Activated T-cell treated with anti-CD3 and anti-CD28 coated beads, Interleukin-2, amount 50 U/mL, for 72 hours (primary cell): ENCODE measurements at regions not wholly inside any gene's neighbourhood (a gene's known extent, or its start where the extent isn't known, plus 50 kb on each side); places are given as distances from the start of the nearest gene placed in this dataset.

Experiments used
- ATAC-seq, 2 donors: fragments of 150-1000 bp; cut with Tn5 transposase; replicated peaks in 1 of 2; 2 replicates each; pipeline ENCODE4 v1.10.0; 2021; ENCODE audit warnings: moderate library complexity in 2 of 2, mild to moderate bottlenecking in 1 of 2
- DNase-seq, 2 donors: peaks; one replicate each; pipeline ENCODE4 v3.0.0; 2021 to 2022; ENCODE audit warnings: mixed read lengths in 1 of 2
- H3K27ac Mint-ChIP-seq: one replicate; pipeline ENCODE4 v1.8.0; 2022; ENCODE audit warnings: mild to moderate bottlenecking, moderate library complexity, mixed read lengths
- H3K27me3 Mint-ChIP-seq: one replicate; pipeline ENCODE4 v1.8.0; 2022; ENCODE audit warnings: low read depth, mixed read lengths
- H3K36me3 Mint-ChIP-seq, 2 donors: one replicate each; pipeline ENCODE4 v1.8.0; 2022; ENCODE audit warnings: mixed read lengths in 2 of 2, mild to moderate bottlenecking in 1 of 2; ENCODE audit not compliant: insufficient read depth in 2 of 2
- H3K4me1 Mint-ChIP-seq: one replicate; pipeline ENCODE4 v1.8.0; 2022; ENCODE audit warnings: low read depth, mixed read lengths
- H3K4me3 Mint-ChIP-seq, 2 donors: one replicate each; pipeline ENCODE4 v1.8.0; 2022; ENCODE audit warnings: mild to moderate bottlenecking in 2 of 2, mixed read lengths in 2 of 2, moderate library complexity in 2 of 2
- H3K9me3 Mint-ChIP-seq, 2 donors: one replicate each; pipeline ENCODE4 v1.8.0; 2022; ENCODE audit warnings: mixed read lengths in 2 of 2

DNA sequence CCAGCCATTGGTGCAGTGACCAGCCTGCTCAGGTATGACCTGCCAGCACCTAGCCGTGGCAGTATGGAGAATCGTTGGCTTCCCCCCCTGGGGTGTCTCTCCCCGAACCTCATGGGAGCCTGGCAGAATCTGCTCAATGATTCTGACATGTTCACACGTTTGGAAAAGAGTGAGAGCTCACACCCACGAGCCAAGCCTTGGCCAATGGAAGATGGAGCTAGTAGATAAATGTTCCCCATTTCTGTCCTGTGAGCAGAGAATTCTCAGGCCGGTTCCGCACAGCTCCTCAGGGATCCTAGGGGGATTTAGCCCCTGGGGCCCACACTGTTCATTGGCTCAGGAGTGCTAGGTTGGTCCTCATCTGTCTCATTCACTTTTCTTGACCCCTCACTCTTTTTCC, 128.4 kb downstream of the RCN1 start:
- Mint-ChIP-seq H3K9me3 (no peaks in the 10 kb centered on the region), H3K27me3 (no peaks in the 10 kb centered on the region), H3K27ac (no peak overlapping the region), H3K4me3 (no peak overlapping the region), H3K36me3 (no peaks in the 10 kb centered on the region), H3K4me1 (no peaks in the 10 kb centered on the region)
- ATAC-seq (no peak), DNase-seq (no peak)

DNA sequence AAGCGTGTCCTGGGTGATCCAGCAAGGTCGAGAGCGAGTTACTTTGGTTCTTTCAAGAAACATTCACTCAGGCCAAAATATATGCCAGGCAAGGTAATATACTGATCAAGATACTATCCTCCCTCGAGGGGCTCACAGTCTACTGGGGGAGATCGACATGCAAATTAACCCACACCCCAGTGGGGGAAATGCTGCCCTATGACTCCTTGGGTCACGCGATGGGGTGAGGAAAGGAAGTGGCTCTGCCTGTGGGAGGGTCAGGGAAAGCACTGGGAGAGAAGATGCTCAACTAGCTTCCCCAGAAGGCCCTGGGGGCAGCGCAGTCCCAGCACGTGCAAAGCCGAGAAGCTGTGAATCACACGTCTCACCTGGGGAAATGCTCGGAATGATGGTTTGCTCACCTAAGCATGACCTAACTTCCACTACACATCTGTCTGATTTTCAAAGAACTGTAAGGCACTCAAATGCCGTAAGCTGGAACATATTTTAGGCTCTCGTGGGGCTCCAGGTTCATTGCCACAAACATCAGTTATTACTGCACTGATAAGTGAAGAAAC, 130.7 kb downstream of the RCN1 start:
- Mint-ChIP-seq H3K27me3 (no peaks in the 10 kb centered on the region), H3K4me3 (no peak overlapping the region), H3K27ac (no peak overlapping the region), H3K4me1 (no peaks in the 10 kb centered on the region), H3K9me3 (no peaks in the 10 kb centered on the region), H3K36me3 (no peaks in the 10 kb centered on the region)
- ATAC-seq: no peak
- DNase-seq: no peak

DNA sequence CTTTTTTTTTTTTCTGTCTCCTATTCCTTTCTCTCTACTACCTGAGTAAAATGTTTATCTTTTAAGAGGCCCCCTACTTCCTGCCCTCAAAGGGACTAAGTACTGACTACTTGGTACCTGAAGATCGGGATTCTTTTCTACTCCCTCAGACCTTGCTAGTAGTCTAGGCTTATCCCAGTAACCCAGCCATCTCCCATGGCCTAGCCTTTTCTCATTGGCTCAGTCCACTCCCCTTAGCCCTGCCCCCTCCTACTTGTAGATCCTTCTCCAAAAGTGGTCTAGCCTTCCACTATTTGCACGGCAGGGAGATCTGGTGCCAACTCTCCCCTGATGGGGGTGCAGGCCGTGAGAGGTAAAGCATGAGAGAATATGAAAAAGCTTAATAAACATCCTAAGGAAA, 133.7 kb downstream of the RCN1 start:
- Mint-ChIP-seq H3K27me3 (no peaks in the 10 kb centered on the region), H3K4me3 (no peak overlapping the region), H3K4me1 (no peaks in the 10 kb centered on the region), H3K9me3 (peaks cover 0 to 2% of the 10 kb centered on the region in 2 donors), H3K36me3 (no peaks in the 10 kb centered on the region), H3K27ac (no peak overlapping the region)
- ATAC-seq (no peak), DNase-seq (no peak)

DNA sequence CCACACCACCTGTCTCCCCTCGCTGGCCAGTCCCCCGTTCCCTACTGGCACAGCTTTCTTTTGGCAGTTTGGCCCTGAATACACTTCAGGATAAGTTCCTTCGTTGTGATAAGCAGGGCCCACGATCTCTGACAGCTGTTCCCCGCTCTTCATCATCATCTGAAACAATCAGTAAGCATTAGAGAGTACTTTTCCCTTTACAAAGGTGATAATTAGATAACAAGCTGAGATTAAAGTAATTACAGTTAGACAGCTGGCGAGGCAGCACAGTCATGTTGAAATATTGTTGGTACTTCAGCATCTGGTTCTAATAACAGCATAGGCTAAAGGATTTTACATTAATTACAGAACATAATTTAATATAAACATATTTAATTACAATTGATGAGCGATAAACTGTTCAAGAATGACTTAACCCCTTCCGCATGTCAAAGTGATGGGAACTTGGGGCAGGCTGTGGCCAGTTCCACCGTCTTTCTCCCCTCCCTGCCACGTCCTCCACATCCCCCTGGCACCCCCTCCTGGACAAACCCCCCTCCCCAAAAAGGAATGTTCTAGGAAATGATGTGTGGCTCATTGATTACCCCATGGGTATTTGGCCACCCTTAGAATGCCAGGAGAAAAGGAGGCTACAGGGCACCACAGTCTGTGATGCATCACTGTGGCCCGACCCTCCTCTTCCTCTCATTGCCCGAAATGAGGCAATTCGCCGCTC, 134.9 kb downstream of the RCN1 start:
- no peak overlapping the region for H3K27ac Mint-ChIP-seq
- no peaks in the 10 kb centered on the region for H3K36me3 Mint-ChIP-seq
- H3K9me3 Mint-ChIP-seq: peaks cover 0 to 2% of the 10 kb centered on the region in 2 donors
- H3K27me3 Mint-ChIP-seq: no peaks in the 10 kb centered on the region
- no peaks in the 10 kb centered on the region for H3K4me1 Mint-ChIP-seq
- no peak for ATAC-seq
- no peak for DNase-seq
- no peak overlapping the region for H3K4me3 Mint-ChIP-seq

DNA sequence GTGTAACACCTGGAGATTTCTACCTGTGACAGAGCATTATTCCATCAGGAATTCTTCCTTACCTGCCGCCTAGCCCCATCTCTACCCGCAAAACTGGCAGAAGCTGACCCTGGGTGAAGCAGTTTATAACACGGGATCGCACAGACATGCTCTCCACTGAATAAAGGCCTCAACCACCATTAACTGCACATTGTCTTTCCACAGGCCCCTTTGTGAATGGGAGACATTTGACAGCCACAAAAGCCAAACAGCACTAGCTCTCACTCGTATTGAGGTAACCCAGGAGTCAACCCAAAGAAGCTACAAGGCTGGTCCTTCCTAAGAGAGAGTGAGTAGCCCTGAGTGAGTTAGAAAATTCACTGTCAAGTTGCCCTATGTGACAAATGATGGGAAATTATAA, 135.6 kb downstream of the RCN1 start:
- no peaks in the 10 kb centered on the region for H3K27me3 Mint-ChIP-seq

DNA sequence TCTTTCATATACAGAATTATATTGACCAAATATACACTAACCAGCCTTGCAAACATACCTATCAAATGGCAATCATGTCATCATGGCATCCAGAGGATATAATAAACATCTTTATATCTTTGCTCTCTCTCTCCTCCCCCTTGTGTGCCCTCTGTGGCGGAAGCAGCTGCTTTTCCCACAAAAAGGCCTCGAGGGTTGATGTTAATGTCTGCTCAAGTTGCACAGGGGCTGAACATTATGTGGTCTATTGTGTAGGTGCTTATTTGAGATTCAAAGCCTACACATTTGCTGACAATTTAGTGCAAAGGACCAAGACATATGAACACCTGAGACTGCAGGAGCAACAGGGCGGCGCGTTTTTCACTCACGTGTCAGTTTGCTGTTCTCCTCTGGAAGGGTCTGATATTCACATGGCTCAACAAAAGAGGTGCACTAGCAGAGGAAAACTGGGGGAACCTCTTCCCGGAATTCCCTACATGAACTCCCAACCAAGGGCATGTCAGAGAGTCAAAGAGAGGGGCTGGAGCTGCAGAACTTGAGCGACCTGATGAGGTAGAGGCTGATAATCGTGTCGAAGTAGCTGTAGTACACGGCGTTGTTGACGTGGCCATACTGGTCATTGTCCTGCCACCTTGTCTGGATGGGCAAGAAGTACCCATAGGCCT, 138.8 kb downstream of the RCN1 start:
- ATAC-seq: no peak
- no peaks in the 10 kb centered on the region for H3K36me3 Mint-ChIP-seq

More for the DNA sequence above, 135.6 kb downstream of the RCN1 start:
- H3K4me3 Mint-ChIP-seq: no peak overlapping the region
- H3K4me1 Mint-ChIP-seq: no peaks in the 10 kb centered on the region
- peaks cover 0 to 2% of the 10 kb centered on the region in 2 donors for H3K9me3 Mint-ChIP-seq
- no peaks in the 10 kb centered on the region for H3K36me3 Mint-ChIP-seq
- ATAC-seq (no peak), DNase-seq (no peak)
- no peak overlapping the region for H3K27ac Mint-ChIP-seq

DNA sequence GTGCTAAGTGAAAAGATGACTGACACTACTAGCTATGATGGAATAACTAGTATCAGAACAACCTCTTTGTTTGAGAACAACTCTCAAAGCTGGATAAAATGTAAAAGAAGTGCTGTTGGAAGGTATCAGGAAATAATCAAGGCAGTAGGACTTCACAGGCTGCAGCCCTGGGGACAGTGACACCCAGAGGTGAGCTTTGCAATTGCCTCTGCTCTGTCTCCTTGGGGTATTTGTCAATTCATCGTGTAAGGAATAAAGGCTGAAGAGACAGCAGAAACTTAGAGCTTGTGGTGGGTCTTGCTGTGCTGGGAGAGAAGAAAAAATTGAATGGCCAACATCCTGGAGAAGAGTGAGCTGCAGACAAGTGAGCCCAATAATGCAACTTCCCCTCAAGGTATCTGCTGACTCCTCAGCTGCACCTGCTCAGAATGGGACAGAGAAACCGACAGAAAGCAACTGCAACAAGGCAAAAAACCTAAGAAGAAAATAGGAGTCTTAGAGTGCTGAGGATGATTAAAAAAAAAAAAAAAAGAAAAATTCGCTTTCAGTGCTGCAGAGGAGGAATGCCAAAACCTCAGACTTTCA, 141.1 kb downstream of the RCN1 start:
- Mint-ChIP-seq H3K9me3 (peaks cover 0 to 2% of the 10 kb centered on the region in 2 donors), H3K4me1 (no peaks in the 10 kb centered on the region), H3K36me3 (no peaks in the 10 kb centered on the region), H3K4me3 (no peak overlapping the region), H3K27ac (no peak overlapping the region), H3K27me3 (peaks cover 34% of the 10 kb centered on the region)
- DNase-seq: peak; percentile 23 to 31
- peak in 1 of 2 donors; percentile 47 for ATAC-seq

More for the DNA sequence above, 138.8 kb downstream of the RCN1 start:
- Mint-ChIP-seq H3K4me3 (no peak overlapping the region), H3K9me3 (peaks cover 0 to 2% of the 10 kb centered on the region in 2 donors), H3K27me3 (peaks cover 15% of the 10 kb centered on the region), H3K27ac (no peak overlapping the region), H3K4me1 (no peaks in the 10 kb centered on the region)
- no peak for DNase-seq

DNA sequence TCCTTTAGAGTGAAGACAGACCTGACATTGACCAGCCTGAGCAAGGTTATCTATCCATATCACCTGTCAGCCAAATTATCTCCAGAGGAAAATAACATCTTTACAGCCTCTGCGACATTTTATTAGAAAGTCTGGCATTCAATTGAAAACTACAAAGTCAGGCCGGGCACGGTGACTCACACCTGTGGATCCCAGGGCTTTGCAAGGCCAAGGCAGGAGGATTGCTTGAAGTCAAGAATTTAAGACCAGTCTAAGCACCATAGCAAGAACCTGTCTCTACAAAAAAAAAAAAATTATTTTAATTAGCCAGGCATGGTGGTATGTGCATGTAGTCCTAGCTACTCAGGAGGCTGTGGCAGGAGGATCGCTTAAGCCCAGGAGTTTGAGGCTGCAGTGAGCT, 141.6 kb downstream of the RCN1 start:
- H3K27ac Mint-ChIP-seq: no peak overlapping the region

DNA sequence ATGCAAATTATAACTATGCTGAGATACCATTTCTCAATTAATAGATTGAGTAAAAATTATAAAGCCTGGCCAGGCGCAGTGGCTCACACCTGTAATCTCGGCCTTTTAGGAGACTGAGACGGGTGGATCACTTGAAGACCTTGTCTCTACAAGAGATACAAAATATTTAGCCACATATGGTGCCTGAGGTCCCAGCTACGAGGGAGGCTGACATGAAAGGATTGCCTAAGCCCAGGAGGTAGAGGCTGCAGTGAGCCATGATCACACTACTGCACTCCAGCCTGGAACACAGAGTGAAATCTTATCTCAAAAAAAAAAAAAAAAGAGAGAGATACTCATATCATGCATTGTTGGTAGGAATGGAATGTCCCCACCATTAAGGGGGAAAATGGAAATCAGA, 142.4 kb downstream of the RCN1 start:
- Mint-ChIP-seq H3K27ac (no peak overlapping the region), H3K27me3 (peaks cover 42% of the 10 kb centered on the region), H3K36me3 (no peaks in the 10 kb centered on the region), H3K4me3 (no peak overlapping the region), H3K4me1 (no peaks in the 10 kb centered on the region), H3K9me3 (peaks cover 0 to 1% of the 10 kb centered on the region in 2 donors)
- no peak for ATAC-seq
- no peak for DNase-seq

More for the DNA sequence above, 141.6 kb downstream of the RCN1 start:
- peaks cover 39% of the 10 kb centered on the region for H3K27me3 Mint-ChIP-seq
- H3K4me1 Mint-ChIP-seq: no peaks in the 10 kb centered on the region
- ATAC-seq: no peak
- no peak overlapping the region for H3K4me3 Mint-ChIP-seq
- no peak for DNase-seq
- H3K36me3 Mint-ChIP-seq: no peaks in the 10 kb centered on the region
- H3K9me3 Mint-ChIP-seq: peaks cover 0 to 2% of the 10 kb centered on the region in 2 donors

DNA sequence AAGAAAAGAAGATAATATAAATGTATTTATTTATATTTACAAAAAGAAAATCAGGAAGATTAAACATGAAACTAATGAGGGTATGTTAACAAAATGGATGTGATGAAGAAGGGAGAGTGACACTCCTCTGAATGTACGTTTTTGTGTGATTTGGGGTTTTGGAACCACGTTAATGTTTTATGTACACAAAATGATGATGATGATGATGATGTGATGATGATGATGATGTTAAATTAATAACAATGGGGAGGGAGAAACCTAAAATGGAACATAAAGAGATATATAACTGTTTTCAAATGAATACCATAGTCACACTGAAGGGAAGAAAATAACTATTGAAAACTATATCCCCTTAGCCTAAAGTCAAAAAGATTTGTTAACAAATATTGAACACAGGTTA, 143.1 kb downstream of the RCN1 start:
- Mint-ChIP-seq H3K36me3 (no peaks in the 10 kb centered on the region), H3K4me1 (no peaks in the 10 kb centered on the region), H3K9me3 (no peaks in the 10 kb centered on the region), H3K27ac (no peak overlapping the region), H3K4me3 (no peak overlapping the region), H3K27me3 (peaks cover 48% of the 10 kb centered on the region)
- DNase-seq: no peak
- no peak for ATAC-seq

DNA sequence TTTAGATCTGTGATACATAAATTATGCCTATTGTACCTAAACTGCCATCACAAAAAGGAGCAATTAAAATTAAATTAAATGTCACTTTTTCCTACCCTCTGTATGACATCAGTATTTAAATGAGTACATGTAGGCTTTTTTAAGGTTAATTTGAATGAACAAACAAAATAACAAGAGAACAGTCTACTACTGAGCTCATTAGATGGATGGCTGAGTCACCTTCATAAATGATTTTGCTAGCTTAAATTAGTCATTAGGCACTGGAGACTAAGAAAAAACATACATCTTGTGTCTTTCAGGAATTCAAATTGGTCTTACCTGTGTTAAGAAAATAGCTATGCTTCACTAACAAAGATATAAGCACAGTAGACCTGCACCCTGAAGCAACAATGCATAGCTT, 153.6 kb downstream of the RCN1 start:
- no peaks in the 10 kb centered on the region for H3K4me1 Mint-ChIP-seq
- ATAC-seq (peak in 1 of 2 donors; percentile 48), DNase-seq (no peak)
- no peak overlapping the region for H3K27ac Mint-ChIP-seq
- no peaks in the 10 kb centered on the region for H3K9me3 Mint-ChIP-seq
- H3K27me3 Mint-ChIP-seq: no peaks in the 10 kb centered on the region
- no peak overlapping the region for H3K4me3 Mint-ChIP-seq
- H3K36me3 Mint-ChIP-seq: no peaks in the 10 kb centered on the region

DNA sequence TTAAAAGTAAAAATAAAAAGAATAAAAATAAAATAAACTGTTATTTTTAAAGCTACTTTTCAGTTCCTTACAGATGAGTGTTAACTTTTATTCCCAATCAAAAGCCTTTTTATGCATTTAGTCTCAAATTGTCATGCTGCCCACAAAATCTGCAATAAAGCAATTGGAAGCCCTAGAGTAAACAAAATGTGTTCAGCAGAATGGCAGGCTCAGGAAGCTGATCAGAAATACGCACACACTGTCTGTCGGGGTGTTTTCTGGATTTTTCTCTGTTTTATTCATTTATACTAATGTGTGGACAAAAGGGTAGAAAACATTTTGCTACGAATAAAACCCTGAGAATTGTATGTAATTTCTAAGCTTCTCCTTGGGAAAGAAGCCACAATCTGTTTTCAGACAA, 162.8 kb downstream of the RCN1 start:
- H3K27me3 Mint-ChIP-seq: no peaks in the 10 kb centered on the region
- H3K27ac Mint-ChIP-seq: no peak overlapping the region
- H3K36me3 Mint-ChIP-seq: no peaks in the 10 kb centered on the region
- ATAC-seq (no peak), DNase-seq (no peak)
- no peaks in the 10 kb centered on the region for H3K9me3 Mint-ChIP-seq
- no peak overlapping the region for H3K4me3 Mint-ChIP-seq
- no peaks in the 10 kb centered on the region for H3K4me1 Mint-ChIP-seq

DNA sequence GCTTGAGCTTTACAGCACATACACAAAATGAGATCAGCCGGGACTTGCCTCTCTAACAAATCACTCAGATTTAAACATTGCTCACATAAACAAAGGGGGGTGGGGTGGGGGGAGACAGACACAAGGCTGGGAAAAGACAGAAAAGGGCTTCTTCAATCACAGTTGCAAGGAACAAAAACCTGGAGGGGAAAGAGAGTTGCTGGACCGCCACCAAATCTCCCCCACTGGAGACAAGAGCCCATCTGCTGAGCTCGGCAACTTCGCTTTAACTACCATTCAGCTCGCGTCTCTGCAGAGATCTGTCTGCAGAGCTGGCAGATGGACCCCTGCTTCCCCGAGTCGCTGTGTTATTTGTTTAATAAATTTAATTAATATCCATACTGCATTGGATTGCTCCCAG, 165.0 kb downstream of the RCN1 start:
- H3K9me3 Mint-ChIP-seq: no peaks in the 10 kb centered on the region
- DNase-seq: no peak
- H3K4me3 Mint-ChIP-seq: no peak overlapping the region
- no peaks in the 10 kb centered on the region for H3K4me1 Mint-ChIP-seq
- no peaks in the 10 kb centered on the region for H3K36me3 Mint-ChIP-seq
- H3K27ac Mint-ChIP-seq: no peak overlapping the region
- no peak for ATAC-seq
- no peaks in the 10 kb centered on the region for H3K27me3 Mint-ChIP-seq
